ENCODE measurements at regions not wholly inside any gene's neighbourhood (a gene's known extent, or its start where the extent isn't known, plus 50 kb on each side); places are given as distances from the start of the nearest gene placed in this dataset.
"Not testable (repeated sequence)": the region's sequence is repeated elsewhere in the genome, so short reads cannot be mapped to it uniquely, and the experiment has no call there.

GRCh38 chr2:116776556-116776955 lies 1037.9 kb upstream of the DDX18 start:
- DNase-seq = no peak

- no peak for DNase-seq
These were observed 1026.6 kb upstream of the DDX18 start for GRCh38 chr2:116787848-116788247.

- no peak for DNase-seq
These were observed 1011.8 kb upstream of the DDX18 start for GRCh38 chr2:116802671-116803070.

GRCh38 chr2:116804901-116805300 lies 1009.6 kb upstream of the DDX18 start:
- no peak for DNase-seq

- not testable (repeated sequence) for DNase-seq
These were observed 1008.0 kb upstream of the DDX18 start for GRCh38 chr2:116806505-116806904.

- DNase-seq = no peak
These were observed 1005.4 kb upstream of the DDX18 start for GRCh38 chr2:116809109-116809508.

GRCh38 chr2:116810071-116810470 lies 1004.4 kb upstream of the DDX18 start:
- no peak for DNase-seq

GRCh38 chr2:116810645-116811044 lies 1003.8 kb upstream of the DDX18 start:
- DNase-seq = no peak

GRCh38 chr2:116819355-116819754 lies 995.1 kb upstream of the DDX18 start:
- DNase-seq = no peak

- DNase-seq = no peak
These were observed 993.5 kb upstream of the DDX18 start for GRCh38 chr2:116820986-116821385.

GRCh38 chr2:116829543-116829942 lies 984.9 kb upstream of the DDX18 start:
- DNase-seq = not testable (repeated sequence)

GRCh38 chr2:116832148-116832547 lies 982.3 kb upstream of the DDX18 start:
- DNase-seq = no peak

- DNase-seq = no peak
These were observed 981.4 kb upstream of the DDX18 start for GRCh38 chr2:116833052-116833451.

GRCh38 chr2:116842164-116842563 lies 972.3 kb upstream of the DDX18 start:
- no peak for DNase-seq

- DNase-seq = no peak
These were observed 954.8 kb upstream of the DDX18 start for GRCh38 chr2:116859708-116860107.

- no peak for DNase-seq
These were observed 940.5 kb upstream of the DDX18 start for GRCh38 chr2:116874021-116874420.

GRCh38 chr2:116877274-116877673 lies 937.2 kb upstream of the DDX18 start:
- DNase-seq = no peak

- no peak for DNase-seq
These were observed 936.5 kb upstream of the DDX18 start for GRCh38 chr2:116877944-116878343.

- DNase-seq = peak; percentile 71
These were observed 934.8 kb upstream of the DDX18 start for GRCh38 chr2:116879650-116880160.

- DNase-seq = no peak
These were observed 923.3 kb upstream of the DDX18 start for GRCh38 chr2:116891191-116891590.

- no peak for DNase-seq
These were observed 903.0 kb upstream of the DDX18 start for GRCh38 chr2:116911540-116911939.

- DNase-seq = no peak
These were observed 898.8 kb upstream of the DDX18 start for GRCh38 chr2:116915673-116916072.

GRCh38 chr2:116917196-116917595 lies 897.3 kb upstream of the DDX18 start:
- peak; percentile 15 for DNase-seq

- no peak for DNase-seq
These were observed 895.9 kb upstream of the DDX18 start for GRCh38 chr2:116918574-116918973.

GRCh38 chr2:116922414-116922813 lies 892.1 kb upstream of the DDX18 start:
- DNase-seq = no peak

- DNase-seq = no peak
These were observed 890.0 kb upstream of the DDX18 start for GRCh38 chr2:116924509-116924908.
